Peyer's patch (tissue), 4 donors: ENCODE measurements at regions not wholly inside any gene's neighbourhood (a gene's known extent, or its start where the extent isn't known, plus 50 kb on each side); places are given as distances from the start of the nearest gene placed in this dataset.

Experiments used
- DNase-seq, 3 donors: peaks; one replicate each; pipeline ENCODE4 v3.0.0-alpha.2; 2017 to 2019
- H3K27ac ChIP-seq, 4 donors: fragments of 200-600 bp; sonication (generic); one replicate each; pipeline ENCODE4 v1.5.1; 2016 to 2019
- H3K27me3 ChIP-seq, 2 donors: fragments of 200-600 bp; sonication (generic); one replicate each; pipeline ENCODE4 v1.5.1; 2019
- H3K36me3 ChIP-seq, 3 donors: fragments of 200-600 bp; sonication (generic); one replicate each; pipeline ENCODE4 v1.5.1; 2016 to 2019
- H3K4me1 ChIP-seq, 4 donors: fragments of 200-600 bp; sonication (generic); one replicate each; pipeline ENCODE4 v1.5.1; 2016 to 2019
- H3K4me3 ChIP-seq, 4 donors: fragments of 200-600 bp; sonication (generic); 1 replicate in 3 of 4; 2 replicates in 1 of 4; pipeline ENCODE4 v1.5.1; 2016 to 2019; ENCODE audit warnings: mild to moderate bottlenecking in 1 of 4
- H3K9me3 ChIP-seq, 4 donors: fragments of 200-600 bp; sonication (generic); one replicate each; pipeline ENCODE4 v1.5.1; 2016 to 2019; ENCODE audit warnings: mild to moderate bottlenecking in 1 of 4
- CTCF ChIP-seq, 6 experiments: fragments of 450-650 bp in 4 of 6; fragments of 200-600 bp in 2 of 6; sonication (generic) in 1 of 6; IDR thresholded peaks; one replicate each; pipeline ENCODE4 v1.5.1; 2017 to 2019; ENCODE audit warnings: antibody characterized with exemption in 6 of 6, mild to moderate bottlenecking in 3 of 6, moderate library complexity in 1 of 6
- POLR2A ChIP-seq, 2 donors: fragments of 450-650 bp; IDR thresholded peaks; one replicate each; pipeline ENCODE4 v1.5.1; 2017; ENCODE audit warnings: antibody characterized with exemption in 2 of 2, mild to moderate bottlenecking in 2 of 2, moderate library complexity in 2 of 2

DNA sequence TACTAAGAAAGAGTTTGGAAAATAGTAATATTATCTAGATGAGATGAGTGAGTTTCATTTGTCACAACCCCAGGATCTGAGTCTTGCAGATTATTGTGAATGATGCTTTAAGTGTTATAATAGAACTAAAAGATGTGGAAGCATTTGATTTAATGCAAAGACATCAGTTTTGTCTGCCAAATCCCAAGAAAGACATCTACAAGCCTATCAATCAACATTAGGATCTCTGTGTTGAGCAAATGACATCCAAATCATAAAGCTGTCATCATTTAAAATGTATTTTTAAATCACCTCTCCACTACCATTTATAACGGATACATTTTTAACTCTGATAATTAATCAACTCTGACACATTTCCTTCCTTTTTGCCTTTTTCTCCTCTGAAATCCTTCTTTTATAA is 310.8 kb upstream of the SLIT2 start:
- Histone ChIP-seq H3K4me1 (no peaks in the 10 kb centered on the region), H3K27ac (no peak overlapping the region), H3K9me3 (no peaks in the 10 kb centered on the region), H3K27me3 (no peaks in the 10 kb centered on the region), H3K4me3 (no peak overlapping the region), H3K36me3 (no peaks in the 10 kb centered on the region)
- no peak for DNase-seq
- TF ChIP-seq CTCF (IDR thresholded peaks at IDR 0.05) (no peak), POLR2A (IDR thresholded peaks at IDR 0.05) (no peak)

- DNase-seq, result no peak
- TF ChIP-seq POLR2A (IDR thresholded peaks at IDR 0.05) (no peak), CTCF (IDR thresholded peaks at IDR 0.05) (no peak)
- no peaks in the 10 kb centered on the region for H3K9me3 ChIP-seq
Observed at GRCh38 chr4:19936476-19936875, 315.2 kb upstream of the SLIT2 start.

GRCh38 chr4:19930742-19931141 is 321.0 kb upstream of the SLIT2 start:
- Histone ChIP-seq H3K27me3 (no peaks in the 10 kb centered on the region), H3K4me1 (no peaks in the 10 kb centered on the region), H3K9me3 (no peaks in the 10 kb centered on the region), H3K36me3 (no peaks in the 10 kb centered on the region), H3K27ac (no peak overlapping the region), H3K4me3 (no peak overlapping the region)
- no peak for DNase-seq
- no peak for TF ChIP-seq POLR2A (IDR thresholded peaks at IDR 0.05)

More at GRCh38 chr4:19936476-19936875, 315.2 kb upstream of the SLIT2 start:
- Histone ChIP-seq H3K27me3 (no peaks in the 10 kb centered on the region), H3K27ac (no peak overlapping the region), H3K4me3 (no peak overlapping the region), H3K4me1 (no peaks in the 10 kb centered on the region), H3K36me3 (no peaks in the 10 kb centered on the region)

GRCh38 chr4:19927381-19927780 is 324.3 kb upstream of the SLIT2 start:
- no peak for TF ChIP-seq CTCF (IDR thresholded peaks at IDR 0.05)
- TF ChIP-seq POLR2A (IDR thresholded peaks at IDR 0.05), result no peak
- no peaks in the 10 kb centered on the region for H3K36me3 ChIP-seq
- no peaks in the 10 kb centered on the region for H3K27me3 ChIP-seq
- H3K9me3 ChIP-seq, result no peaks in the 10 kb centered on the region
- H3K4me1 ChIP-seq, result no peaks in the 10 kb centered on the region
- H3K27ac ChIP-seq, result no peak overlapping the region
- no peak overlapping the region for H3K4me3 ChIP-seq
- DNase-seq, result no peak

DNA sequence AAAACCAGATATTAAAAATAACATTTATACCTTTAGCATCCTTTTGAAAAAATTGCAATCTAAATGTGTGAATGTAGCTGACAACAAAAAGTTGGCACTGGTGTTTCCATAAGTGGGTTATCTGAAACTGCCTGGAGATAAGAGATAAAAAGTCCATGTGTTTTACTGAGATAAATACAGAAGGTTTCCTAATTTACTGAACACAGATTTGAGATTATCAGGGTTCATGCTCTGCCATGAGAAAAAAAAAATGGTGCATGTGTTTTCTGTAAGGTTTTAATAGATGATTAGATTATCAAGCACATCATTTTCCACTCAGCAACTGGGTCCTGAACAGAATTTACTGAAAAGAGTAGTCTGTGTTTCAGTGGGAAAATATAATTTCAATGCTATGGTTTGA is 326.2 kb upstream of the SLIT2 start:
- Histone ChIP-seq H3K4me1 (no peaks in the 10 kb centered on the region), H3K36me3 (no peaks in the 10 kb centered on the region), H3K4me3 (no peak overlapping the region), H3K27me3 (no peaks in the 10 kb centered on the region), H3K9me3 (no peaks in the 10 kb centered on the region), H3K27ac (no peak overlapping the region)
- no peak for DNase-seq
- TF ChIP-seq POLR2A (IDR thresholded peaks at IDR 0.05), result no peak
- TF ChIP-seq CTCF (IDR thresholded peaks at IDR 0.05), result no peak

GRCh38 chr4:19924761-19925160 is 326.9 kb upstream of the SLIT2 start:
- Histone ChIP-seq H3K4me3 (no peak overlapping the region), H3K27me3 (no peaks in the 10 kb centered on the region), H3K9me3 (no peaks in the 10 kb centered on the region), H3K4me1 (no peaks in the 10 kb centered on the region), H3K27ac (no peak overlapping the region), H3K36me3 (no peaks in the 10 kb centered on the region)
- no peak for DNase-seq
- no peak for TF ChIP-seq POLR2A (IDR thresholded peaks at IDR 0.05)
- no peak for TF ChIP-seq CTCF (IDR thresholded peaks at IDR 0.05)
